Activated naive CD4-positive, alpha-beta T cell treated with Interleukin-2 at 50 U/mL for 16 hours (primary cell): ENCODE measurements at regions not wholly inside any gene's neighbourhood (a gene's known extent, or its start where the extent isn't known, plus 50 kb on each side); places are given as distances from the start of the nearest gene placed in this dataset.
"Not testable (repeated sequence)": the region's sequence is repeated elsewhere in the genome, so short reads cannot be mapped to it uniquely, and the experiment has no call there.

Experiments used
- DNase-seq: peaks from one replicate; pipeline ENCODE4 v3.0.0-alpha.2; 2020

DNA sequence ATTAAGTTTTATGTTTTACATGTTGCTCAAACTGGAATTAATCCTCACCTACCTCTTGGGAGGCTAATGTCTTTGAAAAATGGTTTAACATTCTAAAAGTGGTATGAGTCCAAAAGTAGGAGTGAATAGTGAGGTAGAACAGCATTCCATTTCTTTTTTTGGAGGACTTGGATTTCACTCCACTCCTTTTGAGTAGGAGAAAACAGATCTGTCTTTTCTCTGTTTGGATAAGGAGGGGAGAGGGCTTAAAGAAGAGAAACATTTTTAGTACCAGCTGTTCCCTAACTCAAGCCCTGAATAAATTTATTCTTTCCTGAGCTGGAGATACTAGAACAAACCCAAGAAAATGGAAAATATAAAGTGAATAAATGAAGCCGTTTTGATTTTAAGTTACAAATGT lies 687.9 kb downstream of the MECOM start:
- DNase-seq, result no peak

DNA sequence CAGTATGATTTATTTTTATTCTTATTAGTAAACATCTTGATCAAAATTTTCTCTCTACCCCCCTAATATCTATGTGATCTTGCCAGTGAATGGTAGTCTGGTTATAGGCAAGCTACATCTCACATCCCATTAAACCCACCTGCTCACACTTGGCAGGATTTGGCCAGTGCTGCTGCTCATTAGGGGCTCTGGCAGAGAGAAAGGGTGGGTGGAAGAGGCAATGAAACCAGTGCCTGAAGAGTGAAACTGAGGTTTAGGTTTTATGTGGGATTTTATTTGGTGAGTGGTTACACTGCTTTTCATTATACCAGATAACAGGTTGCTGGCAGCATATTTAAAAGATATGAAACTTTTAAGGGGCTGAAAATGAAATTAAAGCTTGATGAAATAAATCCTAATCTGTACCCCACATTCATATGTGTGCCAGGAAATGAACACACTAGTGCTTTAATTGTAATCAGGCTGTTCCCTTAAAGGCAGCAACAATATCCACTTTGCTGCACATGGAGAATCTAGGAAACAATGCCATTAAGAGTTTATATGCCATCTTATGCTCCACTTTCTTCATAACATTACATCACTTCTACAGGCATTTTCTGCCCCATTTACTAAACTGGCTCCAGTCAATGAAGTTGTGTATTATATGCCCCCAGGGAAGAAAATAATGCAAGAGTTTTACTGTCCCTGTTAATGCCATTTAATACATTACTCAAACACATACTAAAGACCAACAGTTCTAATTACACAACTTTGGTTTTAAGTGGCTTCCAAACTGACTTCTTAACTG lies 688.7 kb downstream of the MECOM start:
- no peak for DNase-seq

DNA sequence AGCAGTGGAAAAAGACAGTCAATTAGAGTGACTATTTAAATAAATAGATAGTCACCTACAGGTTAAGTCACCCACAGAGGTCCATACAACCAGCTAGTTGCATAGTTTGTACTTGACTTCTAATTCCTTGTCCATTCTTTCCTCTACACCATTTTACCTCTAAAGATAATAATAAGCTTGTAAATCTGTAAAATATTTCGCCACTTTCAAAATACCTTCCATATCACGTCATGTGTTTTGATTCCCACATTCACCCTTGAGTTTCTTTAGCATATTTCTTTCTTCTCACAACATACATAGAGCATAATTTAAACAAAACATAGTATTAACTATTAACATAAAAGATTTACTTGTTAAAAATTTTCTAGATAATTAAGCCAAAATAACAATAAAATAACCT lies 689.6 kb downstream of the MECOM start:
- DNase-seq, result no peak

DNA sequence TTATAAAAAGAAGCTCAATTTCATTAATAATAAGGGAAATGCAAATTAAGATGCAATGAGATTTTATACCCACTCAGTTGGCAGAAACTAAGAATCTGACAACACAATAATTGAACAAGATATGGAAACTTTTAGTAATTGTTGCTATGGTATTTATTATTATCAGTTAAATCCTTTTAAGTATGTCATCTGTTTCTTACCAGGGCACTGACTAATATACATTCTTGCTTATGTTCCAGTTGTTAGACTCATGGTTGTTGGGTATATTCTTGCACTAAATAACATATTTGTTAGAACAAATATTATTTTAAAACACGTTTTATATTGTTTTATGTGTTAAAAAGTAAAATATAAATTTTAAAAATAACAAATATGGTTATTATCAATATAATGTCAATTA lies 690.3 kb downstream of the MECOM start:
- no peak for DNase-seq

DNA sequence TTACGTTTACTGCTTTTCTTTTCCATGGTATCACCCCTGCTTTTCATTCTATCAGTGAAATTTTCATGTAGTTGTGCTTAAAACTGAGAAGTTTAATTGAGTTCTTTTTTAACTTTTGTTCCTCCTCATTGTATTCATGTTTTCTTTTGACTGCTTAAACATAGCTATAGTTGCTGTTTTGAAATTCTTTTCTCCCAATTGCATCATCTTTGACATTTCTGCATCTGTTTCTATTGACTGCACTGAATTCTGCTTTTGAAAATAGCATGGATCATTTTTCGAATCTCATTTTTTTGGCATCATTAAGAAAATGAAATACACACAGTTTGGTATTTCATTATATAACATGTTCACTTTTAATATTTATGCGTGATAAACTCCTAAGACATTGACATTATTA lies 694.9 kb downstream of the MECOM start:
- no peak for DNase-seq

DNA sequence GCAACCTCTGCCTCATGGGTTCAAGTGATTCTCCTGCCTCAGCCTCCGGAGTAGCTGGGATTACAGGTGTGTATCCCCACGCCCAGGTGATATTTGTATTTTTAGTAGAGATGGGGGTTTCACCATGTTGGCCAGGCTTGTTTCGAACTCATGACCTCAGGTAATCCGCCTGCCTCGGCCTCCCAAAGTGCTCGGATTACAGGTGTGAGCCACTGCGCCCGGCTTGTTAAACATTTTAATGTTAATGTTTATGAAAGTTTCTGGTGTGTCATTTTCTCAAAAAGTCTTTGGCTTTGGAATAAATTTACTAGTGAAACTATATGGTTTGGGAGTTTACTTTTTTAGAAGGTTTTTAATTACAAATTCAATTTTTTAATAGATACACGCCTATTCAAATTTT lies 698.8 kb downstream of the MECOM start:
- no peak for DNase-seq

DNA sequence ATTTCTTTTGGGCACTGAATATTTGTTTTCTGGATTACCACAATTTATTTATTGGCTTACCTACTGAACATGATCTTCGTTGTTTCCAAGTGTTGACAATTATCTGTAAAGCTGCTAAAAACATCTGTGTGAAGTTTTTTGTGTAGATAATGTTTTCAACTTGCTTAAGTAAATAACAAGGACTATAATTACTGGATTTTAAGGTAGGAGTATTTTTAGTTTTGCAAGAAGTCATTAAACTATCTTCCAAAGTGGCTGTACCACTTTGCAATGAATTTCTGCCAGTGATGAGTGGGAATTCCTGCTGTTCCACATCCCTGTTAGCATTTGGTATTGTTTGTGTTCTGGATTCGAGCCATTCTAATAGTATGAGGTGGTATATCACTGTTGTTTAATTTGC lies 702.2 kb downstream of the MECOM start:
- no peak for DNase-seq

DNA sequence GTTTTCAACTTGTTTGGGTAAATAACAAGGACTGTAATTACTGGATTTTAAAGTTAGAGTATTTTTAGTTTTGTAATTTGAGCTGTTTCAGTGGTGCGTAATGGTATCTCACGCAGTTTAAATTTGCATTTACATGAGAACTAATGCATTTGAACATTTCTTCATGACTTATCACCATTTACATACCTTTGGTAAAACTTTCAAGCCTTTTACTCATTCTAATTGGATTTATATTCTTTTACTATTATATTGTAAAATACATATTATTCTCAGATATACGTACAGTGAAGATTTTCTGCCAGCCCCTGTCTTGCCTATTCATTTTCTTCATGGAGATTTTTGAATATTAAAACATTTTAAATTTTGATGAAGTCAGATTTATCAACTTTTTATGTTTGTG lies 703.8 kb downstream of the MECOM start:
- DNase-seq, result no peak

DNA sequence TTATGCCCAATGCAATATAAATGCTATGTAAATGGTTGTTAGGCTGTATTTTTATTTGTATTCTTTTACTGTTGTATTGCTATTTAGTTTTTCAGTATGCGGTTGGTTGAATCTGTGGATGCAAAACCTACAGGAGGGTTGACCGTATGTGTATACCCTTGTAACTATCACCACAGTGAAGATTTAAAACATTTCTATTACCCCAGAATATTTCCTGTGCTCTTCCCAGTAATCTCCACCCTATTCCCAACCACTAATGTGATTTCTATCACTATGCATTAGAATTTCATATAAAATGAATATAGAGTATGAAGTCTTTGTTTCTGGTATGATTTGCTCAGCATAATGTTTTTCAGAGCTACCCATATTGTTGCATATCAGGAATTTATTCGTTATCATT lies 705.0 kb downstream of the MECOM start:
- no peak for DNase-seq

DNA sequence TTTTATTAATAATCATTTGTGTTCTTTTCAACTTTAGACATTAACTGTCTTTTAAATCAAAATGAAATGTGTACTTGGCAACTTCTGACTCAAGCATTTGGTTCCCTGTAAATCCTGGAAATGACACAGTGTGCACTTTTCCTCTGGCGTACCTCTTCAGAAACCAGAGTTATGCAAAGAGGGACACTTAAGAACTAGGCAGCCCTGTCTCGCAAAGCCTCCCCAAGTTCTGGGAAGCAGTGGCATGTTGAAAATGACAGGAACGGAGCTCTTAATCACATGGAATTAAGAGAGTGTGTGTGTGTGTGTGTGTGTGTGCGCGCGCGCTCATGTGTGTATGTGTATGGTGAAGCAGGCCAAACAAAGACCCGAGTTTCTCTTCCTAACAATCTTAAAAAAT lies 707.4 kb downstream of the MECOM start:
- DNase-seq, result no peak

DNA sequence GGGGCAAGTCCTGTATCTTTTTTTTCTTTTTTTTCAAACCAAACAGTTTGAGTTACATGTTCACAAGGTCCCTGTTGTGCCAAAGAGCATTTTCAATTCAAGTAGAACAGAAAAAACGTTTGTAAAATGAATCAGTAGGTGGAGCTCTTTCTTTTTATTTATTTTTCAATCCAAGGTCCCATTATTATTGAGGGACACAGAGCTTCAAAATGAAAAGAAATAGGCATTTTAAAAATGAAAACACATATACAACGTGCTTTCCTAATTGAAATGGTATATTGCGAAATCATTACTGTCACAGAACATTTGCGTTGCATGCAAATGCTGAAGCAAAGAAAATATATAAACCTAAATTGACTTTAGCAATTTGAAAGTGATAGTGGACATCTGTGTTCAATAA lies 711.0 kb downstream of the MECOM start:
- no peak for DNase-seq

DNA sequence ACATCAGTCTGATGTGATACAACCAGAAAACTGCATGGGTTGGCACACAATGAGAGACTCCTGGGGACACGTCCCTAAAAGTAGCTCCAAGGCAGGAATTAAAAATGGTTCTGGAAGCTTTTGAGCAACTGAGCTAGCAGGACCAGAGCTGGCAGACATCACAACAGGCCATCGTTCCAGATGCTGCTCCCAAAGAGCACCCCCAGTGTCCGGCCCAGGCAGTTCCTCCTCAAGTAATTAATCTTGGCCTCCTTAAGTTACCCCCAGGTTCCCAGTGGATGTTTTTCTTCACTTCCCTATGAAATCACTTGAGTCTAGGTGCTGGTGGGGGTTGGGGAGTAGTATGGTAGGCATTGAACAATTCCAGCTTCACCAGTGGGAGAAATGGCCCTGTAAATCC lies 711.6 kb downstream of the MECOM start:
- no peak for DNase-seq

DNA sequence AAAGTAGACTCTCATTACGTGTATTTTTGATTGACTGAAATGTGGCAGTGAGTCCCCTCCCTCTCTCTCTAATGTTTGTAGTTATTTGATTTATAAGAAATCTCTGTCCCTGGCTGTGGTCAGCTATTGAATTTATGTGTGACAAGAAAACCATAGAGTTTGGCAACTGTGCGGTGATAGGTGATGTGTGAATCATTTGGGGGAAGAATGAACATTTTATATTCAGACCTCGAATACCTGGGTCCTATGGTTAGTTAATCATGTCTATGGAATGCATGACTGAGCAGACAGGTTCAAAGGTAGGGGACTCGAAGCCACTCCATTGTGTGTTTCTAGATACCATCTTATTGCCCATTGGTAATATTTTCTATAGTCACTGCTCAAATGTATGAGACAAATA lies 712.1 kb downstream of the MECOM start:
- no peak for DNase-seq

DNA sequence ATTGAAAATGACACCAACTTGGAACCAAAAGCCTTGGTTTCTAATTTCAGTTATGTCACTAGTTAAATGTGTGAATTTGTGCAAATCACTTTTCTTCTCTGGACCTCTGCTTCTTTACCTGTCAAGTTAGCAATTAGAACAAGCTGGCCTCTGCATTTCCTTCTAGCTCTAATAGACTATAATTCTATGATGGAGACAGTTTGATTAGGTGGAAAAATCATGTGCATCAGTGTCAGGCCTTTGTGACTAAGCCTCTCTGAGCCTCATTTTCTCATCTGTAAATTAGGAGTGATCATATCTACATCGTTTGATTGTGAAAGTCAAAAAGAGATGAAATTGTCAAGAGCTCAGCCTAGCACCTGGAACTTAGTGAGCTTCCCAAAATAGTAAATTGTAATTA lies 712.9 kb downstream of the MECOM start:
- DNase-seq, result no peak

DNA sequence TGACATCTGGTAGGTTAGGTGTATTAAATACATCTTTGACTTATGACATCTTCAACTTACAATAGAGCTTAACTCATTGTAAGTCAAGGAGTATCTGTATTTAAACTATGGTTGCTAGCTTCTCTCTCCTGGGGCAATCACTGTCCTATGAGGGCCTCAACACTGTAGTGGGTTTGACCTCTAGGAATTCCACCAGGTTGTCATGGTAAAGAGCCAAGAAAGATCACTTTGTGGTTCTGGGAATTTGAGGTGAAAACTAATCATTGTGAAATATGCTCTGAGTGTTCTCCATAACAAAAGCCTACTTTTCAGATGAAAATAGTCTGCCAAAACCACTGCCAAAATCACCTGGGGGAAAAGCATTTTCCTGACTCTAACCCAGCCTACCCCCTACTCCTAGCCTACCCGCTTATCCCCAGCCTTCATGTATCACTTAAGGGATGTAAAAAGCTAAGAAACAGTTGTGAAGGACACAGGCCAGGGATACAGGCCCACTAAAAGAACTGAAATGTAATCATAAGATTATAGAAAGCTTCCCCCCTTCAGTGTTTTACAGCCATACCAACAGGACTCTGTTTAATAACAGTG lies 723.8 kb downstream of the MECOM start:
- DNase-seq, result no peak

DNA sequence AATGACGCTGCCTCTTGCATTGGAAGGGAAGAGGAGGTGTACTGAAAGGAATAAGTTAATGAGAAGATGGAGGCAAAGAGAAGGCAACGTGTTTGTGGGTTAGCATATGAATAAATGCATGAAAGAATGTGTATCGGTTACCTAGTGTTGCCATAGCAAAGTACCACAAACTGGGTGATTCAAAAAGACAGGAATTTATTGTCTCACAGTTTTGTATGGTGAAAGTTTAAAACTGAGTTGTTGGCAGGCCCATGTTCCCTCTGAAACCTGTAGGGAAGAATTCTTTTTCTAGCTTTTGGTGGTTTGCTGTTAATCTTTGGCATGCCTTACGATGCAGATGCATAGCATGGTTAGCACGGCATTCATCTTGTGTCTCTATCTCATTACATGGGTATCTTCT lies 729.9 kb downstream of the MECOM start:
- DNase-seq, result no peak

DNA sequence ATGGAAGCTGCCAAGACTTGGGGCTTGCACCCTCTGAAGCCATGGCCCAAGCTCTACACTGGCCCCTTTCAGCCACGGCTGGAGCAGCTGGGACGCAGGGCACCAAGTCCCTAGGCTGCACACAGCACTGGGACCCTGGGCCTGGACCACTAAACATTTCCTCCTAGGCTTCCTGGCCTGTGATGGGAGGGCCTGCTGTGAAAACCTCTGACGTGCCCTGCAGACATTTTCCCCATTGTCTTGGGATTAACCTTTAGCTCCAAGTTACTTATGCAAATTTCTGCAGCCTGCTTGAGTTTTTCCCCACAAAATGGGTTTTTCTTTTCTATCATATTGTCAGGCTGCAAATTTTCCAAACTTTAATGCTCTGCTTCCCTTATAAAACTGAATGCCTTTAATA lies 733.5 kb downstream of the MECOM start:
- not testable (repeated sequence) for DNase-seq

DNA sequence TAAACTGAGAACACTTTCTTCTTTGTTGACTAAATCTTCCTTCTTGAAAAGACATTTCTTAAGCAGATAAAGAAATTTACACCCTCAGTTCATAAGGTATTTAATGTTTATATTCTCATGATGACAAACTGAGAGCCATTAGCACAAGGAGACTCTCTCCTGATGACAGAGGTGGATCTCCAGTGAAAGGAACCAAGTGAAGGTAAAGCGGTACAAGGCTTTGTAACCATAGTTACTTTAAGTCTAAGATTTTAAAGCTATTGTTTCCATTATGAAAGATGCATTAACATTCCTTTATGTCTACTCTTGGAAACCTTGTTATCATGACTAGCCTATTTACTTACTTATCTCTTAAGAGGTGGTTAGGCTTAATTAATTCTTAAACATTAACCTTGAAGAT lies 737.1 kb downstream of the MECOM start:
- DNase-seq, result no peak

DNA sequence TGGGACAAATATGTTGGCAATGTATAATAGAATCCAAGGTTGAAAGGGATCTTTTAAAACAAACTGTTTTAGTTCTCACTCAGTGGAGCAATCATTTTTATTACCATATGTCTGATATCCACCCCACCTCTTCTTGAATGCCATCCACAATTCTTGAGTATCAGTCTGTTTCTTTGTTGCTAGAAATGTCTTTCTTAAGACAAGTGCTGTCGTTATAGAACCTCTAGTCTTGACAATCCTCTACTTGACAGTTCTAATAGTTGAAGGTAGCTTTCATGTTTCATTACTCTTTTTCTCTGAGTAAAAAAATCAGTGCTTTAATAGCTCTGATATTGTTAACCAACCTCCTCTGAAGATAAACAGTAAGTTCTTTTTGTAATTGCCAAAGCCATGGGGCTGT lies 737.9 kb downstream of the MECOM start:
- no peak for DNase-seq

DNA sequence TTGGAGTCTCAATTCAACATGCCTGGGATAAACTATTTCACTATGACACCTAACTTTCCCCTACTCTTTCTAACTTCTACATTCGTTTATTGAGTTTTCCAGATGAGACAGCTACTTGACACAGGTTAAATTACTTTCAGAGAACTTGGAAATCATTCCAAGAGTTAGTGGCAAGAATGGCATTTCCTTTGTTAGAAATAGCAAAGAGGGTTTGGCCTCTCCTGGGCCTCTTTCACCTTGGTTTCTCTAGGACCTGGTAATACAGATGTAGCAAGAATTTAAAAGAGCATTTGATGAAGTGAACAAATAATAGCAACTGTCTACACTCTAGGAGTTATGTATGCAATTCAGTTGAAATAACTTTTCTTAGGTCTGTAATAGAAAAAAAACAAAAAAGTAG lies 748.9 kb downstream of the MECOM start:
- no peak for DNase-seq

DNA sequence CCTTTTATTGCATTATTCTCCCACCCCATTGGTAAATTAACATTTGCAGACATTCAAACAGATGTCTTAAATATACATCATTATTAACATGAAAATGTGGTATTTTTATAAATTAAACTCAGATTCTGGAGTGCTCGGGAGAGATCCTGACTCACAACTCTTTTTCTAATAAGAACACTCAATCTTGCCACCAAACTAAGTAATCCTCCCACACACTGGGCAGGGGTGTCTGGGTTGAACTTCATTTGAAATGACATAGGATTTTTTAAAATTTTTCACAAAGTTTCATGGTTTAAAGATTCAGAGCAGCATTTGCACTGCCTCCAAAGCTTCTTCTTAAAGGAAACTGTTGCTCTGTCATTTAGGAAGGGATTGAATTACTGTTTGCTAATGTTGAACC lies 754.3 kb downstream of the MECOM start:
- DNase-seq, result no peak

DNA sequence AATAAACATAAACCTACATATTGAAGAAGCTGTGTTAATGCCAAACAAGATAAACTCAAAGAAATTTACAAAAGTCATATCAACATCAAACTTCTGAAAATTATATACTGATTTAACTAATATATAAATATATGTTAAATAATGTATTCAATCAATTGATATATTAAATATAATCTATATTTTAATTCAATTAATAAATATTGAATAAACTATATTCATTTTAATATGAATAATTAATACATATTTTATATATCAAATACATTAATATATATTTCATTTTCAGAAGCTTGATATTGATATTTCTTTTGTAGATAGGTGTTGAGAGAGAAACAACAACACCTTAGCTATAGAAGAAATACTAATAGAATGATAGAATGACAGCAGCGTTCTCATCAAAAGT lies 768.1 kb downstream of the MECOM start:
- DNase-seq, result no peak

DNA sequence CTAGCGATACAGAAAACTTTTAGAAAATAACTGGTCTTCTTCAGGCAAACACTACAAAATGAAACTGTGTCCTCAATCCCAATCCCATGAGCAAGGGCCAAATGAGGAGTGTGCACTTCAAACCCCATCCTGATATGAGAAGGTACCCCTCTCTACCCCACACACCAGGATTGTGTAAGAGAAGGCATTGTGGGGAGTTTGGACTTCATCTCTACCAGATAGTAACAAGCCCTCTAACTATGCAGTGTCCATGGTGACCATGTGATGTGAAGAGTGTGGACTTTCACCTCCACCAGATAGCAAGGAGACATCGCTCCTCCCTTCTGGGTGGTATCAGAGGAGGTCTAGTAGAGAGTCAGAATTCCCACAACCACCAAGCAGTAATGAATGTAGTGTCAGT lies 769.3 kb downstream of the MECOM start:
- DNase-seq, result no peak

DNA sequence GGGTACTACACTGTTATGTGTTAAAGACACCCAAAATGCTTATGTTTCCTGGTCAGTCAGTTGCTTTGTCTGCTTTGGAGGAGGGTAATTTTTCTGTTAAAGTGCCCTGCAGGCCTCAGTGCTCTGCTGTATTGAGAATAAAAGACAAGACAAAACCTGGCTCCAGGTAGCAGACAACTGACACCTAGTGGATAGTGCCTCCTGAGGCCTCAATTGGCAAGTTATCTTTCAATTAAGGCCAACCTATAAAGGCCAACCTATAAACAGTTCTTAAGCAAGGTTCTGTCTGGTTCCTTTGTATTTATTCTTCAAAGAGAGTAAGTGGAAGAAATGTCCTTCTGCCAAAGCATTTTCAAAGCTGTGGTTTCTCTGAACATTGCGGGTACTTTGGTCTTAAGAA lies 773.8 kb downstream of the MECOM start:
- DNase-seq, result no peak

DNA sequence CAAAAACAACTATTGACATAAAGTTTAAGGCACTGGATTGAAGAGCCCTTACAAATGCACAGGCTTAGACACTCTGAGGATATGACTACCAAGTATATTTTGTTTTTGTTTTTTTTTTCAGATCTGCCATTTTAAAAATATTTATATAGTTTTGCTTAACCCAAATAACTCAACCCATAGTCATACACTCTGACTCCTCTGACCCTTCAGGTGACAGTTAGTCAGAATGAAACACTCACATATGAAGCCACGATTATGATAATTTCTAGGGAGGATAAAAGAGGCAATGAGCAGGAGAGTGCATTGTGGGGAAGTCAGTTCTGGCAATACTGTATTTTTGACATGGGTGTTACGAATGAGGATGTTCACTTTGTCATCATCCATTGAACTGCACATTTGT lies 774.7 kb downstream of the MECOM start:
- no peak for DNase-seq
